ENCODE measurements at regions not wholly inside any gene's neighbourhood (a gene's known extent, or its start where the extent isn't known, plus 50 kb on each side); places are given as distances from the start of the nearest gene placed in this dataset.

GRCh38 chr12:16472631-16473030, 125.2 kb downstream of the MGST1 start:
- no peak for DNase-seq (ENCODE audit: low spot score)
- in situ Hi-C loops (cut with MboI; ENCODE audit: low pct_unique_long_range_greater_than_20kb, low sequenced_read_pairs, unreplicated experiment): no loop called here
- no peak for TF ChIP-seq CTCF (IDR thresholded peaks at IDR 0.05; ENCODE audit: extremely low read depth, insufficient read depth, missing control alignments)

- TF ChIP-seq CTCF (IDR thresholded peaks at IDR 0.05; ENCODE audit: extremely low read depth, insufficient read depth, missing control alignments): no peak
- no peak for DNase-seq (ENCODE audit: low spot score)
- in situ Hi-C loops (cut with MboI; ENCODE audit: low pct_unique_long_range_greater_than_20kb, low sequenced_read_pairs, unreplicated experiment): no loop called here
Measured at GRCh38 chr12:16473610-16474326, 126.3 kb downstream of the MGST1 start.

- in situ Hi-C loops (cut with MboI; ENCODE audit: low pct_unique_long_range_greater_than_20kb, low sequenced_read_pairs, unreplicated experiment): no loop called here
- no peak for DNase-seq (ENCODE audit: low spot score)
- TF ChIP-seq CTCF (IDR thresholded peaks at IDR 0.05; ENCODE audit: extremely low read depth, insufficient read depth, missing control alignments): no peak
Measured at GRCh38 chr12:16474801-16475200, 127.4 kb downstream of the MGST1 start.

GRCh38 chr12:16475521-16475920, 128.1 kb downstream of the MGST1 start:
- no peak for TF ChIP-seq CTCF (IDR thresholded peaks at IDR 0.05; ENCODE audit: extremely low read depth, insufficient read depth, missing control alignments)
- in situ Hi-C loops (cut with MboI; ENCODE audit: low pct_unique_long_range_greater_than_20kb, low sequenced_read_pairs, unreplicated experiment): no loop called here
- DNase-seq (ENCODE audit: low spot score): no peak

GRCh38 chr12:16482726-16483125, 123.2 kb downstream of the LMO3 start:
- in situ Hi-C loops (cut with MboI; ENCODE audit: low pct_unique_long_range_greater_than_20kb, low sequenced_read_pairs, unreplicated experiment): no loop called here
- no peak for DNase-seq (ENCODE audit: low spot score)
- no peak for TF ChIP-seq CTCF (IDR thresholded peaks at IDR 0.05; ENCODE audit: extremely low read depth, insufficient read depth, missing control alignments)

- no peak for TF ChIP-seq CTCF (IDR thresholded peaks at IDR 0.05; ENCODE audit: extremely low read depth, insufficient read depth, missing control alignments)
- in situ Hi-C loops (cut with MboI; ENCODE audit: low pct_unique_long_range_greater_than_20kb, low sequenced_read_pairs, unreplicated experiment): no loop called here
- DNase-seq (ENCODE audit: low spot score): no peak
Measured at GRCh38 chr12:16492240-16492639, 113.7 kb downstream of the LMO3 start.

Data from GM13977 (cell line).